Keratinocyte (primary cell): ENCODE measurements at regions not wholly inside any gene's neighbourhood (a gene's known extent, or its start where the extent isn't known, plus 50 kb on each side); places are given as distances from the start of the nearest gene placed in this dataset.

Source experiments
- EZH2 ChIP-seq: IDR thresholded peaks from one replicate; pipeline ENCODE4 v1.6.1; 2012; ENCODE audit warnings: inconsistent platforms, mild to moderate bottlenecking, low read length, moderate library complexity
- TF ChIP-seq, protein P1 (sequence below), 3 experiments: IDR thresholded peaks in 1 of 3; conservative IDR thresholded peaks in 1 of 3; optimal IDR thresholded peaks in 1 of 3; 2 replicates in 2 of 3; 3 replicates in 1 of 3; pipeline versions ENCODE3 to v1.5.1; 2011; ENCODE audit warnings: low read length in 3 of 3, mild to moderate bottlenecking in 3 of 3, moderate library complexity in 2 of 3, control low read depth in 1 of 3, inconsistent platforms in 1 of 3; ENCODE audit not compliant: insufficient read depth in 2 of 3; ENCODE audit errors: extremely low read depth in 1 of 3

DNA sequence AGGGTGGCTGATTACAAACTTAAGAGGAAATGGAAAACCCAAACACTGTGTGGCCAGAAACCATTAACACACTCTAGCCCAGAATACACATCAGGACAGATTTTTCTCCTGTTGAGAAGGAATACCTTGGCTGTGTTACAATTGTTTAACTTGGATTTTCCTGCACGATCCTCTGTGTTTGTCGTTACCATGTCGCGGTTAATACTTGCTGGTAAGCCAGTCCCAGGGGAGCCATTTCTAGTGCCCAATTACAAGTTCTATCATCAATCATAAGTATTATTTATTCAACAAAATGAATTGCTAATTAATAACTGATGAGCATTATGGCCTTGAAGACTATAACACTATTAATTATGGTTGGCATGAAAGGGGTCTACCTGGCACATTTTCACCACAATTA is 146.8 kb downstream of the LNPK start:
- TF ChIP-seq, protein P1, sequence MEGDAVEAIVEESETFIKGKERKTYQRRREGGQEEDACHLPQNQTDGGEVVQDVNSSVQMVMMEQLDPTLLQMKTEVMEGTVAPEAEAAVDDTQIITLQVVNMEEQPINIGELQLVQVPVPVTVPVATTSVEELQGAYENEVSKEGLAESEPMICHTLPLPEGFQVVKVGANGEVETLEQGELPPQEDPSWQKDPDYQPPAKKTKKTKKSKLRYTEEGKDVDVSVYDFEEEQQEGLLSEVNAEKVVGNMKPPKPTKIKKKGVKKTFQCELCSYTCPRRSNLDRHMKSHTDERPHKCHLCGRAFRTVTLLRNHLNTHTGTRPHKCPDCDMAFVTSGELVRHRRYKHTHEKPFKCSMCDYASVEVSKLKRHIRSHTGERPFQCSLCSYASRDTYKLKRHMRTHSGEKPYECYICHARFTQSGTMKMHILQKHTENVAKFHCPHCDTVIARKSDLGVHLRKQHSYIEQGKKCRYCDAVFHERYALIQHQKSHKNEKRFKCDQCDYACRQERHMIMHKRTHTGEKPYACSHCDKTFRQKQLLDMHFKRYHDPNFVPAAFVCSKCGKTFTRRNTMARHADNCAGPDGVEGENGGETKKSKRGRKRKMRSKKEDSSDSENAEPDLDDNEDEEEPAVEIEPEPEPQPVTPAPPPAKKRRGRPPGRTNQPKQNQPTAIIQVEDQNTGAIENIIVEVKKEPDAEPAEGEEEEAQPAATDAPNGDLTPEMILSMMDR (optimal IDR thresholded peaks at IDR 0.05 in 1 of 3, IDR thresholded peaks at IDR 0.05 in 1 of 3, conservative IDR thresholded peaks at IDR 0.05 in 1 of 3; ENCODE audit: extremely low read depth in 1 of 3, insufficient read depth in 2 of 3, low read length in 3 of 3) = no peak
- TF ChIP-seq EZH2 = no peak
